ENCODE measurements at regions not wholly inside any gene's neighbourhood (a gene's known extent, or its start where the extent isn't known, plus 50 kb on each side); places are given as distances from the start of the nearest gene placed in this dataset.
"Not testable (repeated sequence)": the region's sequence is repeated elsewhere in the genome, so short reads cannot be mapped to it uniquely, and the experiment has no call there.

- not testable (repeated sequence) for DNase-seq (ENCODE audit: low spot score)
Measured at GRCh38 chr7:135872861-135873260, 104.3 kb downstream of the MTPN start.

GRCh38 chr7:135862586-135863340 lies 114.2 kb upstream of the FAM180A start:
- no peak for DNase-seq (ENCODE audit: low spot score)

GRCh38 chr7:135859538-135859937 lies 110.9 kb upstream of the FAM180A start:
- no peak for DNase-seq (ENCODE audit: low spot score)

GRCh38 chr7:135858851-135859250 lies 110.2 kb upstream of the FAM180A start:
- DNase-seq (ENCODE audit: low spot score): no peak

GRCh38 chr7:135858379-135858778 lies 109.8 kb upstream of the FAM180A start:
- DNase-seq (ENCODE audit: low spot score): no peak

- no peak for DNase-seq (ENCODE audit: low spot score)
Measured at GRCh38 chr7:135857519-135858274, 109.1 kb upstream of the FAM180A start.

- DNase-seq (ENCODE audit: low spot score): peak; percentile 93
Measured at GRCh38 chr7:135856356-135857144, 107.9 kb upstream of the FAM180A start.

- peak; percentile 80 for DNase-seq (ENCODE audit: low spot score)
Measured at GRCh38 chr7:135855846-135856245, 107.2 kb upstream of the FAM180A start.

- peak; percentile 84 for DNase-seq (ENCODE audit: low spot score)
Measured at GRCh38 chr7:135853499-135853898, 104.9 kb upstream of the FAM180A start.

- no peak for DNase-seq (ENCODE audit: low spot score)
Measured at GRCh38 chr7:135853008-135853407, 104.4 kb upstream of the FAM180A start.

- no peak for DNase-seq (ENCODE audit: low spot score)
Measured at GRCh38 chr7:135847242-135847641, 98.6 kb upstream of the FAM180A start.

- no peak for DNase-seq (ENCODE audit: low spot score)
Measured at GRCh38 chr7:135846339-135846738, 97.7 kb upstream of the FAM180A start.

GRCh38 chr7:135845415-135846075 lies 96.9 kb upstream of the FAM180A start:
- no peak for DNase-seq (ENCODE audit: low spot score)

- no peak for DNase-seq (ENCODE audit: low spot score)
Measured at GRCh38 chr7:135844903-135845302, 96.3 kb upstream of the FAM180A start.

GRCh38 chr7:135843214-135843613 lies 94.6 kb upstream of the FAM180A start:
- no peak for DNase-seq (ENCODE audit: low spot score)

GRCh38 chr7:135842446-135843179 lies 94.0 kb upstream of the FAM180A start:
- DNase-seq (ENCODE audit: low spot score): no peak

- no peak for DNase-seq (ENCODE audit: low spot score)
Measured at GRCh38 chr7:135840591-135840990, 92.0 kb upstream of the FAM180A start.

- DNase-seq (ENCODE audit: low spot score): no peak
Measured at GRCh38 chr7:135837675-135838074, 89.1 kb upstream of the FAM180A start.

GRCh38 chr7:135834266-135834665 lies 85.7 kb upstream of the FAM180A start:
- no peak for DNase-seq (ENCODE audit: low spot score)

- DNase-seq (ENCODE audit: low spot score): no peak
Measured at GRCh38 chr7:135833642-135834041, 85.0 kb upstream of the FAM180A start.

All from A172 (cell line).